Neural crest cell (in vitro differentiated cells): ENCODE measurements at regions not wholly inside any gene's neighbourhood (a gene's known extent, or its start where the extent isn't known, plus 50 kb on each side); places are given as distances from the start of the nearest gene placed in this dataset.
A peak's percentile ranks its signal among the peaks of the same experiment; 100 is the strongest.

Source experiments
- DNase-seq: peaks from one replicate; pipeline ENCODE4 v3.0.0; 2021; ENCODE audit warnings: low read depth, mixed read lengths, low spot score
- H3K27ac Mint-ChIP-seq: one replicate; pipeline ENCODE4 v1.8.0; 2021; ENCODE audit warnings: mild to moderate bottlenecking, mixed read lengths; ENCODE audit not compliant: unreplicated experiment
- H3K27me3 Mint-ChIP-seq: 2 replicates; pipeline ENCODE4 v1.8.0; 2021; ENCODE audit warnings: low read depth, mild to moderate bottlenecking, mixed read lengths
- H3K36me3 Mint-ChIP-seq: 2 replicates; pipeline ENCODE4 v1.8.0; 2021; ENCODE audit warnings: low read depth, mild to moderate bottlenecking, mixed read lengths
- H3K4me1 Mint-ChIP-seq: 2 replicates; pipeline ENCODE4 v1.8.0; 2021; ENCODE audit warnings: mixed read lengths
- H3K4me3 Mint-ChIP-seq: one replicate; pipeline ENCODE4 v1.8.0; 2021; ENCODE audit warnings: mild to moderate bottlenecking, mixed read lengths
- H3K9me3 Mint-ChIP-seq: 2 replicates; pipeline ENCODE4 v1.8.0; 2021; ENCODE audit warnings: mixed read lengths
- CTCF ChIP-seq: fragments of 200-600 bp; sonication (generic); conservative IDR thresholded peaks from 2 replicates; pipeline ENCODE4 v1.5.0; 2021; ENCODE audit warnings: antibody characterized with exemption, mild to moderate bottlenecking

GRCh38 chr5:152147286-152147685 is 222.6 kb upstream of the GLRA1 start:
- H3K4me3 Mint-ChIP-seq, result no peak overlapping the region
- no peak for DNase-seq
- peaks cover 4% of the 10 kb centered on the region for H3K27me3 Mint-ChIP-seq
- no peak overlapping the region for H3K27ac Mint-ChIP-seq
- TF ChIP-seq CTCF, result no peak
- H3K4me1 Mint-ChIP-seq, result no peaks in the 10 kb centered on the region
- no peaks in the 10 kb centered on the region for H3K9me3 Mint-ChIP-seq
- H3K36me3 Mint-ChIP-seq, result no peaks in the 10 kb centered on the region

- Mint-ChIP-seq H3K4me3 (no peak overlapping the region), H3K27ac (no peak overlapping the region), H3K36me3 (no peaks in the 10 kb centered on the region), H3K27me3 (peaks cover 4% of the 10 kb centered on the region), H3K4me1 (no peaks in the 10 kb centered on the region), H3K9me3 (no peaks in the 10 kb centered on the region)
- TF ChIP-seq CTCF, result no peak
- no peak for DNase-seq
Observed at GRCh38 chr5:152146566-152146965, 221.9 kb upstream of the GLRA1 start.

GRCh38 chr5:152144556-152144955 is 219.9 kb upstream of the GLRA1 start:
- Mint-ChIP-seq H3K36me3 (no peaks in the 10 kb centered on the region), H3K27me3 (peaks cover 4% of the 10 kb centered on the region), H3K9me3 (no peaks in the 10 kb centered on the region), H3K4me3 (no peak overlapping the region), H3K27ac (no peak overlapping the region), H3K4me1 (no peaks in the 10 kb centered on the region)
- no peak for TF ChIP-seq CTCF
- no peak for DNase-seq

GRCh38 chr5:152144030-152144429 is 219.4 kb upstream of the GLRA1 start:
- H3K36me3 Mint-ChIP-seq, result no peaks in the 10 kb centered on the region

DNA sequence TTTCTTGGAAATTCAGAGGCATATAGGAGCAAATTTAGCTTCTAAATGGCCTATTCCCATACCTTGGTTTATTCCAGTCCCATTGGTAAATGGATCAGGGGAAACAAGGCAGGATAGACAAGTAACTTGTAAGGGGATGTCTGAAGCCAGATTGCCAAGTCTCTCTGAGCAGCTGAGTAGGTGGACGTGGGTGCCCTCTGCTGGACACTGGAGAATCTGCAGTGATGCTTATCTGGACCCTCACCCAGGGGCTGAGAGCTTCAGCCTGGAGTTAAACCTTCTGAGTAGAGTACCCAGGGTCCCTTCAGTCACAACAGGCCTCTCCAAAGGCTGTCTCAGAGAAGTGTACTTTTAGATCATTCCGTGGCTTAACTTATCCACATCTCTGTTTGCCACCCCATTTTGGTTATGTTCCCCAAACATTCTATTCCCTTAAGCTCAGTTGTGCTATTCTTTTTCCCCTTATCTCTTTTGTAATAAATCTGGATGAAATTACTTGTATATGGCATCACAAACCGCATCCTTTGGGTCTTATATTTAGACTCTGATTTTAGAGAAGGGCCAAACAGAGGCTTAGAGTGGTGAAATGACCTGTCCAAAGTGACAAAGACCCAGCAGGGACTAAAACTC is 218.3 kb upstream of the GLRA1 start:
- Mint-ChIP-seq H3K4me1 (no peaks in the 10 kb centered on the region), H3K9me3 (no peaks in the 10 kb centered on the region), H3K27me3 (peaks cover 12% of the 10 kb centered on the region), H3K27ac (no peak overlapping the region), H3K36me3 (no peaks in the 10 kb centered on the region), H3K4me3 (no peak overlapping the region)
- peak; percentile 90 for TF ChIP-seq CTCF
- peak; percentile 81 for DNase-seq

More at GRCh38 chr5:152144030-152144429, 219.4 kb upstream of the GLRA1 start:
- Mint-ChIP-seq H3K4me1 (no peaks in the 10 kb centered on the region), H3K27ac (peak overlapping the region; percentile 79), H3K9me3 (no peaks in the 10 kb centered on the region), H3K4me3 (no peak overlapping the region), H3K27me3 (peaks cover 7% of the 10 kb centered on the region)
- DNase-seq, result no peak
- TF ChIP-seq CTCF, result no peak
